ENCODE measurements at regions not wholly inside any gene's neighbourhood (a gene's known extent, or its start where the extent isn't known, plus 50 kb on each side); places are given as distances from the start of the nearest gene placed in this dataset.

DNA sequence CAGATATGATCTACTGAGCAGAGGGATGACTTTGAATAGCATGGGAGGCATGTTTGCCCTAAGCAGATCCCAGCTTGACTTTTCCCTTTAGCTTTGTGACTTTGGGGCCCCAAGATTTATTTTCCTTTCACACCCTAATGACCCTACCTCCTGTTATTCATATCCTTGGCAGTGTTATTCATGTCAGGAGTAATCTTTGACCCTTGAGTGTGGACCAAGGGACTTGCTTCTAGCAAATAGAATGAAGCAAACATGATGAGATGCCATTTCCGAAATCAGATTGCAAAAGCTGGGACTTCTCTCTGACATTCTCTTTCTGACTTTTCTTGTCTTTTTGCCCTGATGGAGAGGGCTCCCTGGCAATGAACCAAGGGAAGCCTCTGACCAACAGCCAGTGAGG, 415.4 kb upstream of the PROK2 start:
- no peak for TF ChIP-seq EZH2 (optimal IDR thresholded peaks at IDR 0.05; ENCODE audit: low read depth, low read length)
- TF ChIP-seq, protein P1, sequence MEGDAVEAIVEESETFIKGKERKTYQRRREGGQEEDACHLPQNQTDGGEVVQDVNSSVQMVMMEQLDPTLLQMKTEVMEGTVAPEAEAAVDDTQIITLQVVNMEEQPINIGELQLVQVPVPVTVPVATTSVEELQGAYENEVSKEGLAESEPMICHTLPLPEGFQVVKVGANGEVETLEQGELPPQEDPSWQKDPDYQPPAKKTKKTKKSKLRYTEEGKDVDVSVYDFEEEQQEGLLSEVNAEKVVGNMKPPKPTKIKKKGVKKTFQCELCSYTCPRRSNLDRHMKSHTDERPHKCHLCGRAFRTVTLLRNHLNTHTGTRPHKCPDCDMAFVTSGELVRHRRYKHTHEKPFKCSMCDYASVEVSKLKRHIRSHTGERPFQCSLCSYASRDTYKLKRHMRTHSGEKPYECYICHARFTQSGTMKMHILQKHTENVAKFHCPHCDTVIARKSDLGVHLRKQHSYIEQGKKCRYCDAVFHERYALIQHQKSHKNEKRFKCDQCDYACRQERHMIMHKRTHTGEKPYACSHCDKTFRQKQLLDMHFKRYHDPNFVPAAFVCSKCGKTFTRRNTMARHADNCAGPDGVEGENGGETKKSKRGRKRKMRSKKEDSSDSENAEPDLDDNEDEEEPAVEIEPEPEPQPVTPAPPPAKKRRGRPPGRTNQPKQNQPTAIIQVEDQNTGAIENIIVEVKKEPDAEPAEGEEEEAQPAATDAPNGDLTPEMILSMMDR (IDR thresholded peaks at IDR 0.05; ENCODE audit: low read length) = no peak
- no peak for TF ChIP-seq EZH2phosphoT487 (IDR thresholded peaks at IDR 0.05; ENCODE audit: low read length)
